ENCODE measurements at regions not wholly inside any gene's neighbourhood (a gene's known extent, or its start where the extent isn't known, plus 50 kb on each side); places are given as distances from the start of the nearest gene placed in this dataset.
"Not testable (repeated sequence)": the region's sequence is repeated elsewhere in the genome, so short reads cannot be mapped to it uniquely, and the experiment has no call there.

GRCh38 chr16:59591480-59591879 lies 857.4 kb upstream of the GOT2 start:
- peak; percentile 40 for DNase-seq

- no peak for DNase-seq
Measured at GRCh38 chr16:59590845-59591244, 856.7 kb upstream of the GOT2 start.

DNA sequence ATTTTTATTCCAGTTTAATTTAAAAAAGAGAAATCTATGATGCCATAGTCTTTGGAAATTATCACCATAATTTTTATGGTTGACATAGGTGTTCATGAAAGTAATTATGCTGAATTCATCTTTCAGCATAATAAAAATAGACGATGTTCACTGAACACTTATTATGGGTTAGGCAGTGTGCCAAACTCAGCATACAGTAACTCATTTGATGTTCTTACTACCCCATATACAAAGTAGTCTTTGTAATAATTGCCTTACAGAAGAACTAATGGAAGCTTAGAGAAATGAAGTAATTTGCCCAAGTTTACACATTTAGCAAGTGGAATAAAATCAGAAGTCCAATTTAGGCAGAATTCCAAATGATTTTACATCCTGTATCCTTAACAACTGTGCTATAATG lies 852.2 kb upstream of the GOT2 start:
- DNase-seq = no peak

DNA sequence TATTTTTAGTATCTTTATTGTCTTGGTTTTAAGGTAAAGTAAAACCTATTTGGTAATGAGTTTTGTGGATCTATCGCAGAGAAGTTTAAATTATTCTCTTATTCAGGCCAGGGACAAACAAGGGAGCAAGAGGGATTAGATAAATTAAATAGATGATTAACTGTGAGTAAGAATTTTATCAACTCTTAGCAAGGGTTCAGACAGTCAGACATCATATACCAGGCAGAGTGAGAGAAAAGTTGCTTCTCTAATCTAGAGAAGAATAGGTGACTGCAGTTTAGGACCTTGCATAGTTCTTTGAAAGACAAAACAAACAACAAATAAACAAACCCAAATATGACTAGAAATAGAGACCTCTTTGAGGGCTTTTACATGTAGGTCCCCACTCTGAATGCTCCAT lies 840.2 kb upstream of the GOT2 start:
- no peak for DNase-seq

- peak; percentile 89 for DNase-seq
Measured at GRCh38 chr16:59573528-59574271, 839.6 kb upstream of the GOT2 start.

- DNase-seq = no peak
Measured at GRCh38 chr16:59567496-59567895, 833.4 kb upstream of the GOT2 start.

GRCh38 chr16:59566446-59566845 lies 832.3 kb upstream of the GOT2 start:
- no peak for DNase-seq

DNA sequence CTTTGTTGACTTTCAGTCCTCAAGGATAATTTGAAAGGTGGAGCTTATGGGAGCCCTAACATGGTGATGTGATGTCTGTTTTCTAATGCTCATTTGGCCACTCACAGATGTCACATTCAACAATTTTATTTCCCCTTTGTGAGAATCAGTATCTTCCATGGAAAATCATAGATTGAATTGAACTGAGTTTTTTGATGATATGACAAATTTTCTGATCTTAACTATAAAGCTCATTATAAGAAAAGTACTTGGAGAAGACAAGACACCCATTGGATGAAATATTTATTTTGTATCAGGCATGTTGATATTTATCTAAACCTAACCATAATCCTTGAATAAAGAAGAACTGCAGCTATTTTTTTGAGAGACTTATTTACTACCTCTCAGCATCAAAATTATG lies 824.6 kb upstream of the GOT2 start:
- no peak for DNase-seq

- no peak for DNase-seq
Measured at GRCh38 chr16:59552164-59552563, 818.0 kb upstream of the GOT2 start.

- DNase-seq = no peak
Measured at GRCh38 chr16:59545721-59546120, 811.6 kb upstream of the GOT2 start.

- DNase-seq = peak; percentile 68
Measured at GRCh38 chr16:59543641-59544040, 809.5 kb upstream of the GOT2 start.

GRCh38 chr16:59540621-59541020 lies 806.5 kb upstream of the GOT2 start:
- no peak for DNase-seq

DNA sequence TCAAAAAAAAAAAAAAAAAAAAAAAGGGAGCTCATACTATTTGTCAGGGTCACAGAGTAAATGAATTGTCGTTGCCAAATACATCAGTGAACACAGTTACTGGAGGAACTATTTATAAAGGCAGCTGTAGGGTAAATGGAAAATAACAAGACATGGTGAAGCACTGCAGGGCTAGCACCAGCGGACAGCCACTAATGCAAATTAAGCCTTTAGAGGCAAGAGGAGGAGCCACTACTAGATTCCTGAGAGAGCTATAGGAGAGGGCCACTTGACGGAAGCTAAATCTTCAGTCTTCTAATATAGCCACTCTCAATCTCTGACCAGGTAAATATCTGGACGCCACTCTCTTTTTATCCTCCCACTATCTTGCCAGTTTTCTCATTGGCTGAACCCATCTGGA lies 801.2 kb upstream of the GOT2 start:
- no peak for DNase-seq

- DNase-seq = peak; percentile 84
Measured at GRCh38 chr16:59527206-59527997, 793.3 kb upstream of the GOT2 start.

- DNase-seq = no peak
Measured at GRCh38 chr16:59522826-59523225, 788.7 kb upstream of the GOT2 start.

GRCh38 chr16:59518721-59519120 lies 784.6 kb upstream of the GOT2 start:
- DNase-seq = not testable (repeated sequence)

DNA sequence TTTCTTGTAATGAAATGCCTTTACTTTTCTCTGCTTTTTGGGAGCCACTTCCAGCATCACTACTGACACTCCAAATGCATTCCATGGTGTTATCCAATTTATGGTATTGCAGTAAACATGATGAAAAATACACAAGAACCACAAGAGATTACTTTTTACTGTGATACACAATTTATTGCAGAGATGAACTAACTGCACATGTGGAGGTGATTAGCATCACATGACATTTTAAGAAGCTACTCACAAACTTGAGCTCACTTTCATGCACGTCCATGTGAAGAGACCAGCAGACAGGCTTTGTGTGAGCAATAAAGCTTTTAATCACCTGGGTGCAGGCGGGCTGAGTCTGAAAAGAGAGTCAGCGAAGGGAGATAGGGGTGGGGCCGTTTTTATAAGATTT lies 780.5 kb upstream of the GOT2 start:
- DNase-seq = no peak

DNA sequence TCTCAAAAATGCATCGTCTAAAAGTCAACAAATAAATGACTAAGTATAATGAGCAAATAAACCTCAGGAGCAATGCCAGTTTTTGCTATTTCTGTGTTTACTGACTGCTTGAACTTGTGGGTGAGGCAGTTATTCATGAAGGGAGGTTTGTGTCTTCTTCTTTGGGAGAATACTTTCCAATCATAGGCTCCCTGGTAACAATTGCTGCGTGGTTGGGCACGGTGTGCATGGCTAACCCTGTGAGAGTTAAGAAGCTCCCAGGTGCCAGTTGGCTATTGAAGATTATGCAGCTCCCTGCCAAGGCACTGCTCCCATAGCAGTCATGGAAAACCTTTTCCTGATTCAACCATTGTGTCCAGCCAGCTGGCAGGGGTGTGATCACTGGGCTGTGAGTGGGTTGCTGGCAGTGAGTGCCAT lies 775.9 kb upstream of the GOT2 start:
- DNase-seq = no peak

GRCh38 chr16:59500601-59501000 lies 766.5 kb upstream of the GOT2 start:
- DNase-seq = no peak

DNA sequence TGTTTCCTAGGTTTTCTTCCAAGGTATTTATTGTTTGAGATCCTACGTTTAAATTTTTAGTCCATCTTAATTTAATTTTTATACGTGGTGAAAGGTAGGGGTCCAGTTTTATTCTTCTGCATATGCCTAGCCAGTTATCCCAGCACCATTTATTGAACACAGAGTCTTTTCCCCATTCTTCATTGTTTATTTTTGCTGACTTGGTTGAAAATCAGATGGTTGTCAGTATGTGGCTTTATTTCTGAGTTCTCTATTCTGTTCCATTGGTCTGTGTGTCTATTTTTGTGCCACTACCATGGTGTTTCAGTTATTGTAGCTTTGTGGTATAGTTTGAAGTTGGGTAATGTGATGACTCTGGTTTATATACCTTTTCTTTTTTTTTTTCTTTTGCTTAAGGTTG lies 753.0 kb upstream of the GOT2 start:
- DNase-seq = no peak

GRCh38 chr16:59484833-59485516 lies 750.9 kb upstream of the GOT2 start:
- DNase-seq = no peak

DNA sequence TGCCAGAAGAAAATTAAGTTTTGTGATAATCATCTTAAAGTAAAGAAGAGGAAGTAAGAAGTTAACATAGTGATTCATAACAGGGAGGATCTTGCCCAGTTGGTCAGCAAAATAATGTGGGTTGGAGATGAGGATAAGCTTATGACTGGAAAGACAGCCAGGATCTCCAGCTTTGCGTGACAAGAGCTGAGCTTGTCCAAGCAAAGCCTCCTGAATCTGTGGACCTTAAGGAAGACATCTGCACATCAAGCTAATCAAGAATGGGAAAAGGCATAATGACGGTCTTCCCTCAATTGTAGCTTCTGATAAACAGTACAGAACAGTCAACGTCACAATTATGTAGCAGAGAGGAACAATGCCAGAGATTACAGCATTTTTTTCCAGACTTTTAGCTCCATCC lies 744.7 kb upstream of the GOT2 start:
- DNase-seq = no peak

- peak; percentile 47 for DNase-seq
Measured at GRCh38 chr16:59470556-59470955, 736.4 kb upstream of the GOT2 start.

- no peak for DNase-seq
Measured at GRCh38 chr16:59469266-59469665, 735.1 kb upstream of the GOT2 start.
